Brain pericyte (primary cell): ENCODE measurements at regions not wholly inside any gene's neighbourhood (a gene's known extent, or its start where the extent isn't known, plus 50 kb on each side); places are given as distances from the start of the nearest gene placed in this dataset.
"Not testable (repeated sequence)": the region's sequence is repeated elsewhere in the genome, so short reads cannot be mapped to it uniquely, and the experiment has no call there.

ENCODE experiments used
- DNase-seq: peaks from one replicate; pipeline ENCODE4 v3.0.0-alpha.2; 2012; ENCODE audit warnings: low read depth, low spot score

DNA sequence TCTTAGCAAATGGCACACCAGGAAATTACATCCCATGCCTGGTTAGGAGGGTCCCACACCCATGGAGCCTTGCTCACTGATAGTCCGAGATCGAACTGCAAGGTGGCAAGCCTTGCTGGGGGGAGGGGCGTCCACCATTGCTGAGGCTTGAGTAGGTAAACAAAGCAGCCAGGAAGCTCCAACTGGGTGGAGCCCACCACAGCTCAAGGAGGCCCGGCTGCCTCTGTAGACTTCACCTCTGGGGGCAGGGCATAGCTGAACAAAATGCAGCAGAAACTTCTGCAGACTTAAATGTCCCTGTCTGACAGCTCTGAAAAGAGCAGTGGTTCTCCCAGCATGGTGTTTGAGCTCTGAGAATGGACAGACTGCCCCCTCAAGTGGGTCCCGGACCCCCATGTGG, 962.7 kb upstream of the INTU start:
- not testable (repeated sequence) for DNase-seq

DNA sequence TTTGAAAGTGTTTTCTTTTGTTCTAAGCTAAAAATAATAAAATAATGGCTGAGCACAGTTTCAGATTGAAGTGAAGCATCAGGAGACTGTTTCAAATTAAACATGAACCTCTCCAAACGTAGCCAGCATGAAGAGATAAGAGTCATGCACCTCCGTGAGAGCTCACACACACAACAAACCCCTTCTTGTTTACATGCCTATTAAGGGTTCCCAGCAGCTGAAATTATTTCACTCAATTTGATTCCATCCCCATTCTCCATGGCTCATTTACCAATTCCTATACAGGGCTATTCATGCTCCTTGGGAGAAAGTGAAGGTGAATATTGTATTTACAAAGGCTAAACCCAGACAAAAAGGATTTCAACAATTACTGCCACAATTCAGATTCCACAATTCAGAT, 954.1 kb upstream of the INTU start:
- DNase-seq: no peak

DNA sequence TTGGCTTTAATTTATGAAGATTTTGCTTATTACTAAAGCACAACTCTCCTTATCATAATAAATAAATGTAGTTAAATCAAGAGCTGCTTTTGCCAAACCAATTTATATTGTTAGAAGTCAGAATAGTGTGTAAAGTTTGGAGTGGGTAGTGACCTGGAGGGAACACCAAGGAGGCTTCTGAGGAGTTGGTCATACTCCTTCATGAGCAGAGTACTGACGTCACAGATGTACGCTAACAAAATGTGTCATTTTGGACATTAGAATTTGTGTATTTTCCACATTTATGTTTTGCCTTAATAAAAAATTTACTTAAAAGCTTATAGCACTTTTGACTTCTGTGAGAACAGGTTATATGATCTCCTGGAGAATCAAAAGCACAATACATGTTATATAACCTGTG, 953.5 kb upstream of the INTU start:
- no peak for DNase-seq

DNA sequence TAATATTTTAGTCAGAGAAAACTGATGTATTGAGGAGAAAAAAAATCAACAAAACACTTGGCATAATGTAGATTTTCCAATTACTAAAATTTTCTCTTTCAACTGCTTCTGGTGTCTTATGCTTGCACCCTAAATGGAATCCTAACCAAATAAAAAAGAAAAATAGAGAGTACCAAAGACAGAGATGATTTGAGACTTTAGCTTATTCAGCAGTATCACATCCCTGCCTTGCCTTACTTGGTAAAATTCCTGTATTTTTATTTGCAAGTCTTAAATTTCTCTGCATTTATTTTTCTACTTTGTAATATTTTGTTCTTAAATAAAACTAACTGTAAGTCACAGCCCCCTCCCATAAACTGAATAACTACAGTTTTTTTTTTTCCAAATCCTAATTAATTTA, 950.5 kb upstream of the INTU start:
- no peak for DNase-seq

GRCh38 chr4:126686491-126686890, 946.3 kb upstream of the INTU start:
- no peak for DNase-seq

- no peak for DNase-seq
These were observed 945.0 kb upstream of the INTU start for GRCh38 chr4:126687655-126688358.

DNA sequence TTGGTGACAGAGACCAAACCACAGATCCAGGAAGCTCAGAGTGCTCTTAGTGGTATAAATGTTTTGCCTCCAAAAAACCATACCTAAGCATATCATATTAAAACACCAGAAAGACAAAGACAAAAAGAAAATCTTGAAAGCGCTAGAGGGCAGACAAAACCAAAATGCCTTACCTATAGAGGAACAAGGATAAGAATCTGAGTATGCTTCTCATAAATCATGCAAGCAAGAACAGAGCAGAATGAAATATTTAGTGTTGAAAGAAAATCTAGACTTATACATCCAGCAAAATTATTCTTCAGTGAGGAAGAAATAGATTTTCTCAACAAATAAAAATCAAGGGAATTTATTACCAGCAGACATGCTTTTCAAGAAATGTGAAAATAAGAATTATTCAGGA, 941.0 kb upstream of the INTU start:
- no peak for DNase-seq

- DNase-seq: no peak
These were observed 935.0 kb upstream of the INTU start for GRCh38 chr4:126697748-126698147.

GRCh38 chr4:126698224-126698623, 934.5 kb upstream of the INTU start:
- no peak for DNase-seq

- DNase-seq: no peak
These were observed 931.0 kb upstream of the INTU start for GRCh38 chr4:126701756-126702155.

- DNase-seq: no peak
These were observed 930.0 kb upstream of the INTU start for GRCh38 chr4:126702747-126703146.

- DNase-seq: no peak
These were observed 927.5 kb upstream of the INTU start for GRCh38 chr4:126705266-126705665.

DNA sequence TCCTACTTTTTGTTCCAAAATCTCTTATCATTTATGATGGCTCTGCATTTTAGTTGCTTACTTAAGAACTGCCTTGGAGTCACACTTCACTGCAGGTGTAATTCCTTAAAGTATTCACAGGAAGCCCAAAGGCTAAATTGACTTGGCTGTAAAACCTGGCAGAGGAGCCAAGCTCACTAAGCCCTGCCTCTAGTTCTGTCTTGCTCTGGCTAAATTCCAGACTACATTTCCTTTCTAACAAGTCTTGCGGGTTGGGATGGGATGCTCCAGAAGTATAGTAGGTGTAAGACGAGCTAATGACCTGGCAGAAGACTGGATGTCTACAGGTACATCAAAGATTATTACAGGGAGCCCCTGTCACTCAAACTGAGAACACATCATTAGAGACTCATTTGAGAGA, 924.0 kb upstream of the INTU start:
- DNase-seq: no peak

DNA sequence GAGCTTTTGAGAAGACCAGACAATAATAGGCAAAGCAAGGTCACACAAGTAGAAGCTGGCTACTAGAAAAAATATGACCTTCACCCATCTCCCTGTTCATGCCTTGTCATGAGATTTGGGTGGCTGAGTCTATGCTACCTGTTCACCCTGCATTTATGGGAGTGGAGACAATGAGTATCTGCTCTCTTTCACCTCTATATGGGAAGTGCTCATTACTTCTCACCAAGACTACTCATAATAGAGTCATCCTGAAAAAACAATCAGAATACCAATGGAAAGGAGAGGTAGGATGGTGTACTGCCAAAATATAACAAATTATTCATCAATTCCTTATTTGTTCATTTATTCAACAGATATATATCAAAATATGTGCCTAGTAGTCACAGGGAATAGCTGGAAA, 921.8 kb upstream of the INTU start:
- DNase-seq: no peak

DNA sequence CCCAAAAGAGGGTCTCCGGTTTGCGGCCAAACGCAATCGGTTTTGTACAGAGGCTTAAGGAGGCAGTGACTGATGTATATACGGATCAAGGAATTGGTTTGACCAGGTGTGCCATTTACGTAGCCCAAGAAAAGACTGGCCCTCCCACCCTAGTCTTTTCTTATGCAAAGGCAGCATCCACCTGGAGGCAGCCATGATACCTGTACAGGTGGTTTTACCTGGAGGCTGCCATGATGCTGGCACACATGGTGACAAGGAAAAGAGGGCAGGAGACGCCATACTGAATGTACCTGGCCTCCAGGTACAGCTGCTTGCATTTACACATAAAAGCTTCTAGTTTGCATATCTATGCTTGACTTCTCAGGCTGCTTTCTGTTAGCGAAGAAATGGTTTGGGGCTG, 917.7 kb upstream of the INTU start:
- DNase-seq: no peak

GRCh38 chr4:126715681-126716080, 917.1 kb upstream of the INTU start:
- no peak for DNase-seq

GRCh38 chr4:126718136-126718535, 914.6 kb upstream of the INTU start:
- no peak for DNase-seq

- no peak for DNase-seq
These were observed 912.9 kb upstream of the INTU start for GRCh38 chr4:126719852-126720251.

DNA sequence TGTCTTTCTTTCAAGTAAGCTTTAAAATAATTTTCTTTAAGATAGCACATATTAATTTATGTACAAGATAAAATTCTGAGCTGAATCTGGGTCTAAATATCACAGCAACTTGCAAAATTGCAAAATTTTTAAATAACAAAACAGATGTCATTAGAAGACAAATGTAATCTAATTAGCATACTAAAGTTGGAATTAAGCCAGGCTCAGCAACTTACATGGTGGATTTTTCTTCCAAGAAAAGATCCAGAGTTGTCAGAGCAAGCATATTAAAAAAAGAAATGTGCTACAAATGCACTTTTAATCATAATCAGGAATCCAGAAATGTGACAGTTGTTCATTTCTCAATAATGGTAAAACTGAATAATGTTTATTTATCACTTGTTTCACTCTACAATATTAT, 906.9 kb upstream of the INTU start:
- no peak for DNase-seq

DNA sequence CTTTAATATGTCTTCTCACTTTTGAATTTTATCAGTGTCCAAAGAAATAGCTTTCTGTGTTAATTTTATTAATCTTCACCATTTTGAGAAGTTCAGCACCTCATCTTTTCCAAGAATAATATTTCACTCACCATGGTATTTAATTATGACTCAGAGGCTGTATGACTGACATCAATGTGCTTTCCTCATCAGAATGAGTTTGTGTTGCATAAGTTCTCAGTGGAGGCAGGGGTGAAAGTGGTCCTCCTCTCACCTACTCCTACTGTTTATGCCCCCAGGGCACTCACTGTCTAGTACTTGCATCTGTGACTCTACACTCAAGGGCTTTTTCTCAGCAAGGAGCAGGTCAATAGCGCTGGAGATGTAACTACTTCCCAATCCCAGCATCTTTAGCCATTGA, 905.3 kb upstream of the INTU start:
- peak; percentile 16 for DNase-seq

- DNase-seq: no peak
These were observed 901.7 kb upstream of the INTU start for GRCh38 chr4:126731062-126731461.

DNA sequence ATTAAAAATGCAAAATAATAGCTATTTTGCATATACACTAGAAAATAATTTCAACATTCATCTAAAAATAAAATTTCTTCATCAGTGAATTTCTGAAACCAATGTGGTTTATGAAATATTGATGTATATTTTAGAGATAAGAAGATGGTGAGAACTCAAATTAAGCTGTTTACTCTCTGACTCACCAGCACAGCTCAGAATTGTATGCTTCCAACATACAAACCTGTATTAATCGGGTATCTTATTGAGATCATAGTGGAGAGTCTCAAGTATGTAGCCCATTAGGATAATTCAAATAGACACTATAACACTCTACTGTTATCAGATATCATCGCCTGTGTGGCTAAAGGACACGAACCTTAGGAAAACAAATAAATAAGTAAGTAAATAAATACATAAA, 899.5 kb upstream of the INTU start:
- no peak for DNase-seq

DNA sequence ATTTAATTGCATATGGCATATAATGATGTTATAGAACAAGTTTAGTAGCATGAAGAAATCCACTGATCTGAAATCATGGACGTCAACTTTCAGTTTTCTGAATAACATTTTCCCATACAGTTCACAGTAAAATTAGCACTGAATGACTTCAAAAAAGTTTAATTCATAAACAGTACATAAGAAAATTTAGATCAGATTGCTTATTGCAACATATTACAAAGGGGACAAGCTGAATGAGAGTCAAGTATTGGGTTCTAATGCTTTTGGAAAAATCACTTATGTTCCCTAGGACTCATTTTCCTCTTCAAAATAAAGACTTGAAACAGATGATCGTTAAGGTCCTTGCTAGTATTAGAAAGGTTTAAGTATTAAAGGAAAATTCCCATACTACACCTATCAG, 898.3 kb upstream of the INTU start:
- DNase-seq: no peak
